Vagina (tissue), 2 donors: ENCODE measurements at regions not wholly inside any gene's neighbourhood (a gene's known extent, or its start where the extent isn't known, plus 50 kb on each side); places are given as distances from the start of the nearest gene placed in this dataset.

Experiments used
- CTCF ChIP-seq, 3 experiments: fragments of 450-650 bp in 2 of 3; fragments of 200-600 bp in 1 of 3; sonication (generic) in 1 of 3; IDR thresholded peaks; one replicate each; pipeline ENCODE4 v1.5.1; 2017 to 2019; ENCODE audit warnings: antibody characterized with exemption in 3 of 3, mild to moderate bottlenecking in 2 of 3, moderate library complexity in 2 of 3
- POLR2AphosphoS5 ChIP-seq, 2 donors: sonication (generic); formaldehyde crosslinking; IDR thresholded peaks; one replicate each; pipeline ENCODE4 v1.9.0; 2017; ENCODE audit warnings: antibody characterized with exemption in 2 of 2, mild to moderate bottlenecking in 2 of 2, low read depth in 1 of 2; ENCODE audit not compliant: insufficient read depth in 1 of 2

GRCh38 chr2:217101972-217102371 is 242.1 kb upstream of the TNP1 start:
- TF ChIP-seq POLR2AphosphoS5 (IDR thresholded peaks at IDR 0.05; ENCODE audit: insufficient read depth in 1 of 2, low read depth in 1 of 2) (no peak), CTCF (IDR thresholded peaks at IDR 0.05) (no peak)
